GM21529 (cell line): ENCODE measurements at regions not wholly inside any gene's neighbourhood (a gene's known extent, or its start where the extent isn't known, plus 50 kb on each side); places are given as distances from the start of the nearest gene placed in this dataset.

Source experiments
- ATAC-seq: cut with Tn5 transposase; IDR thresholded peaks from one replicate; pipeline ENCODE4 v1.9.1; 2021; ENCODE audit not compliant: unreplicated experiment

GRCh38 chr2:19045151-19045550 is 313.3 kb downstream of the OSR1 start:
- no peak for ATAC-seq

- no peak for ATAC-seq
These were observed 314.5 kb downstream of the OSR1 start for GRCh38 chr2:19043893-19044292.

- no peak for ATAC-seq
These were observed 316.9 kb downstream of the OSR1 start for GRCh38 chr2:19041434-19042041.

- ATAC-seq: no peak
These were observed 320.1 kb downstream of the OSR1 start for GRCh38 chr2:19038071-19039015.

DNA sequence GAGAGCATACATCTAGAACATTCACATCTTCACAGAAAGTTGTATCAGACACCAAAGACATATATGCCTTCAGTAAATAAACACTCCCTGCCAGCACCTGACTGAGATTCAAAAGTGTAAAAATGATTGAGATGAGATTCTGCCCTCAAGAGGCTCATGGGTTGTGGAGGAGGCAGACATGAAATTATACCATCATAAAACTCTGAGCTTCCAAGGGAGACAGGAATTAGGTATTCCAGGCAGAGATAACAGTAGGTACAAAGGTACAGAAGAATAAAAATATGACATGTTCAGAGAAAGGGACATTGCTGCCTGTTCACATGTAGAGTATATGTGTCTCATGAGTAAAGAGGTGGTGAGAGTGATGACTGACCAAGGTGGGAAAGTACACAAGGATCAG is 322.3 kb downstream of the OSR1 start:
- no peak for ATAC-seq

- ATAC-seq: no peak
These were observed 323.2 kb downstream of the OSR1 start for GRCh38 chr2:19035238-19035637.

- no peak for ATAC-seq
These were observed 325.2 kb downstream of the OSR1 start for GRCh38 chr2:19033240-19033639.

DNA sequence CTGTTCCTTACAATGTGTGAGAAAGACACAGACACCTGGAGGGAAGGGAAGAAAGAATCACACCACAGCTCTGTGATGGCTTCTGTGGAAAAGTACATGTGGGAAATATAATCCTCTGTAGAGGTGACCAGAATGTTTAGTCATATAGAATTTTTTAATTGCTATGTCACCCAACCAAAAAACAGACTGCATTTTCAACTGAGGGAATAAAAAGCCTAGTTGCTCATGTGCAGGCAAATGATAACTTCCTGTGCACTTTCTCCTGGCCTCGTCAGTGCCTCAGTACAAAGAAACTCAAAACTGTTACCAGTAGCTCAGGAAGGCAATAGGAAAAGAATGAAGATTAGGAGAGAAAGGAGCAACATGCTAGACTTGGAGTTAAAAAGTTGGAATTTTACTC is 326.8 kb downstream of the OSR1 start:
- ATAC-seq: no peak

DNA sequence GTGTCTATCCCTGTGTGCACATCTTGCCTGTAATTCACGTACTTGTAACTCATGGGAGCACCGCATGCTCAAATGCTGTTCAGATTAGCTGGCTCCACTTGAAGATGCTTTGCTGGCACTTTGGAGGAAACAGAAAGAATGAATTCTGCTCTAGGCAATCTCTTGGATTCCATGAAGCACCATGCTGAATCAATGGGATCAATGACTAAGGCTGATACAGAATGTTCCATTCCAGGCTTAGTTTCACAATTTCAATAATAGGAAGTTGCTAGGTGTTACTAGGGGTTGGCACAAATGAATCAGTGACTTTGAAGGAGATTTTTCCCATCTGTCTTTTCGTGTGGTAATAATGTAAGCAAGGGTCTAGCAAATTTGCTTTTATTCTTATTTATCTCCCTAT is 328.8 kb downstream of the OSR1 start:
- no peak for ATAC-seq

- ATAC-seq: no peak
These were observed 329.6 kb downstream of the OSR1 start for GRCh38 chr2:19028587-19029375.

DNA sequence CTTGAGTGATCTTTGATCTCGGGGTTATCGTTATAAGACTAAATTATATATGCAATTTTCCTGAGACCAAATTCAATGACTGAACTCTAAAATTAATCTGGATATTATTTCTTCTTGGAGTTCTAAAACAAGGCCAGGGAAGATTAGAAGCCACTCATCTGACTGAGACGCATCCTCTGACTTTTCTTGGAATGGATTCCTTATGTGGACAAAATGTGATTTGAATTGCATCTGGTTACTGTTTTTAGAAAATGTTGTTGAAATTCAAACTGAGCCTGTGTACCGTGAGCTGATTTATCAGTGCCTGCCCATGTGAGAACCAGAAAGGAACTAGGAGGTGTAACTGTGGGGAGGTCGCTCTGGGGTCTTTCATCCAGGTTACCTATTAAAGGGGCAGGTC is 330.8 kb downstream of the OSR1 start:
- no peak for ATAC-seq

DNA sequence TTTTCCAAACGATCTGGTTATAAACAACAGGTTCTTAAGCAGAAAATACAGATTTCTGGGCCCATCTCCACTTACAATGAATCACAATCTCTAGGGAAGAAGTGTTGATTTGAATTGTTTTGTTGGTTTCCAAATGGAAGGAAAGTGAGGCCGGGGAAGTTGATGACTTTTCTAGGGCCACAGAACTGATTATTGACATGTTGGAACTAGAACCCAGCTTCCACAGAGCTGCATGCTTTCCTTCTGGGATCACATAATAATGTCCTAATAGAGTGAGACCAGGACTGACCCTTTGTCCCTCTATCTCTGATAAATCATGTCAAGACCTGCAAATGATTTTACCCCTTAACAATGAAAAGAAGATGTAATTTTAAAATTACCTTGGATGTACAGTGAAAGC is 332.2 kb downstream of the OSR1 start:
- ATAC-seq: no peak

GRCh38 chr2:19022334-19022733 is 336.1 kb downstream of the OSR1 start:
- no peak for ATAC-seq

- no peak for ATAC-seq
These were observed 336.7 kb downstream of the OSR1 start for GRCh38 chr2:19021721-19022120.

GRCh38 chr2:19021100-19021476 is 337.3 kb downstream of the OSR1 start:
- no peak for ATAC-seq

- ATAC-seq: no peak
These were observed 338.0 kb downstream of the OSR1 start for GRCh38 chr2:19020144-19021099.

GRCh38 chr2:19009510-19009909 is 348.9 kb downstream of the OSR1 start:
- ATAC-seq: no peak

GRCh38 chr2:19003554-19003953 is 354.9 kb downstream of the OSR1 start:
- ATAC-seq: no peak

DNA sequence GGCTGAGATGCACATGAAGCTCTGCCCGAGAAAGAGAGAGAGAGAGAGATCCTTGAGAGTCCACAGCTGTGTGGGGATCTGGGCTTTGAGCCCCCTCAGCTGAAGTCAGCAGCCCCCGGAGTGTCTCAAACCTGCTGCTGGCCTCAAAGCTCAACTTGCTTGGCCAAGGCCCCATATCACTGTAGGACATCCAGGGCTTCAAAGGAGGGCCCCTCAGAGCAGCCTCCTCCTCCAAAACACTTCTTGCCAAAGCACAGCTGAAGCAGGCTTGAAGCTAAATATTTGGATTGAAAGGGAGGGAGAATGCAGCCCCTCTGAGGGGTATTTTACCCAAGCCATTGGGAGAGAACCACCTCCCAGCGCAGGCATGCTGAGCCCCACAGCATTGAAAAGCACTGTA is 357.6 kb downstream of the OSR1 start:
- ATAC-seq: no peak

DNA sequence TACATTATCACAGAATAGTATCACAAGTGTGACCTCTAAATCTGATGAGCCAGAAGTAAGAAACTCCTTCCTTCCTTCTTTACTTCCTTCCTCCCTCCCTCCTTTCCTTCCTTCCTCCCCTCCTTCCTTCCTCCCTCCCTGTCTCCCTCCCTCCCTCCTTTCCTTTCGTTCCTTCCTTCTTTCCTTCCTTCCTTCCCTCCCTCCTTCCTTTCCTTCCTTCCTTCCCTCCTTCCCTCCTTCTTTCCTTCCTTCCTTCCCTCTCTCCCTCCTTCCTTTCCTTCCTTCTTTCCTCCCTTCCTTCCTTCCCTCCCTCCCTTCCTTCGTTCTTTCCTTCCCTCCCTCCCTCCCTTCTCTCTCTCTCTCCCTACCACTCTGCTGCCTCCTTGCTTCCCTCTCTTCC is 359.2 kb downstream of the OSR1 start:
- no peak for ATAC-seq

- ATAC-seq: no peak
These were observed 359.9 kb downstream of the OSR1 start for GRCh38 chr2:18998491-18998890.
